ENCODE measurements at regions not wholly inside any gene's neighbourhood (a gene's known extent, or its start where the extent isn't known, plus 50 kb on each side); places are given as distances from the start of the nearest gene placed in this dataset.

DNA sequence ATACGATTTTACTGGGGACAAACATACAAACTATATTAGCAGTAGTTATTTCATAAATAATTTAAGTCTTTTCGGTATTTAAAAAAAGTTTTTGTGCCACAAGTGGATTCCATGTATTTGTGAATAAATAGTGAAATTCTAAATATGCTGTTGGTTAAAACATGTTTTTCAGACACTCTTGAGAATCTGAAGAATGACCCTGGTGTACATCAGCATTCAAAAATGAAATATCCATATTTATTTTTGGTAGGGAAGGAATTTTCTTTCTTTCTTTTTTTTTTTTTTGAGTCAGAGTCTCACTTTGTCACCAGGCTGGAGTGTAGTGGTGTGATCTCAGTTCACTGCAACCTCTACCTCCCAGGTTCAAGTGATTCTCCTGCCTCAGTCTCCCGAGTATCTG is 136.1 kb upstream of the CDK6 start:
- Histone ChIP-seq H3K9ac (ENCODE audit: insufficient read depth in 1 of 2, low read length in 2 of 2) (no peak overlapping the region), H3K27me3 (ENCODE audit: control insufficient read depth in 3 of 3, insufficient read depth in 3 of 3, low read length in 2 of 3) (no peaks in the 10 kb centered on the region), H3K36me3 (ENCODE audit: control insufficient read depth in 4 of 4, insufficient read depth in 4 of 4, low read length in 4 of 4) (no peaks in the 10 kb centered on the region), H3K27ac (ENCODE audit: low read depth in 1 of 2, low read length in 1 of 2) (no peak overlapping the region), H3K4me1 (ENCODE audit: control insufficient read depth in 5 of 5, insufficient read depth in 5 of 5, low read length in 5 of 5) (no peaks in the 10 kb centered on the region), H3K9me3 (ENCODE audit: control insufficient read depth in 4 of 4, insufficient read depth in 3 of 4, low read length in 3 of 4) (peaks cover 0 to 10% (median 2%) of the 10 kb centered on the region in 4 donors), H3K4me3 (no peak overlapping the region)
- TF ChIP-seq CTCF (IDR thresholded peaks at IDR 0.05; ENCODE audit: control extremely low read depth, extremely low read depth) = no peak
- DNase-seq = no peak
- no peak for ATAC-seq (ENCODE audit: insufficient read depth, low FRiP score)
- 91 to 96% methylated on average over 3 of the region's 3 CpGs for whole genome bisulfite sequencing, 2 donors

- ATAC-seq (ENCODE audit: insufficient read depth, low FRiP score) (no peak), DNase-seq (no peak)
- 84 to 86% methylated on average over 3 of the region's 3 CpGs for WGBS, 2 donors
- Histone ChIP-seq H3K27me3 (ENCODE audit: control insufficient read depth in 3 of 3, insufficient read depth in 3 of 3, low read length in 2 of 3) (no peaks in the 10 kb centered on the region), H3K9me3 (ENCODE audit: control insufficient read depth in 4 of 4, insufficient read depth in 3 of 4, low read length in 3 of 4) (no peaks in the 10 kb centered on the region), H3K27ac (ENCODE audit: low read depth in 1 of 2, low read length in 1 of 2) (no peak overlapping the region), H3K4me3 (no peak overlapping the region), H3K9ac (ENCODE audit: insufficient read depth in 1 of 2, low read length in 2 of 2) (no peak overlapping the region), H3K4me1 (ENCODE audit: control insufficient read depth in 5 of 5, insufficient read depth in 5 of 5, low read length in 5 of 5) (peaks cover 0 to 1% (median 0%) of the 10 kb centered on the region in 5 donors), H3K36me3 (ENCODE audit: control insufficient read depth in 4 of 4, insufficient read depth in 4 of 4, low read length in 4 of 4) (no peaks in the 10 kb centered on the region)
- TF ChIP-seq CTCF (IDR thresholded peaks at IDR 0.05; ENCODE audit: control extremely low read depth, extremely low read depth) = no peak
Measured at GRCh38 chr7:92969061-92969460, 132.7 kb upstream of the CDK6 start.

- no peak overlapping the region for H3K27ac ChIP-seq (ENCODE audit: low read depth in 1 of 2, low read length in 1 of 2)
- H3K4me3 ChIP-seq = no peak overlapping the region
- DNase-seq (no peak), ATAC-seq (ENCODE audit: insufficient read depth, low FRiP score) (no peak)
- no peaks in the 10 kb centered on the region for H3K9me3 ChIP-seq (ENCODE audit: control insufficient read depth in 4 of 4, insufficient read depth in 3 of 4, low read length in 3 of 4)
- no peaks in the 10 kb centered on the region for H3K27me3 ChIP-seq (ENCODE audit: control insufficient read depth in 3 of 3, insufficient read depth in 3 of 3, low read length in 2 of 3)
- WGBS, 2 donors = 93 to 95% methylated on average over 1 of the region's 1 CpG
- TF ChIP-seq CTCF (IDR thresholded peaks at IDR 0.05; ENCODE audit: control extremely low read depth, extremely low read depth) = no peak
- H3K36me3 ChIP-seq (ENCODE audit: control insufficient read depth in 4 of 4, insufficient read depth in 4 of 4, low read length in 4 of 4) = no peaks in the 10 kb centered on the region
- H3K4me1 ChIP-seq (ENCODE audit: control insufficient read depth in 5 of 5, insufficient read depth in 5 of 5, low read length in 5 of 5) = peaks cover 0 to 1% (median 0%) of the 10 kb centered on the region in 5 donors
- H3K9ac ChIP-seq (ENCODE audit: insufficient read depth in 1 of 2, low read length in 2 of 2) = no peak overlapping the region
Measured at GRCh38 chr7:92968502-92968901, 132.1 kb upstream of the CDK6 start.

DNA sequence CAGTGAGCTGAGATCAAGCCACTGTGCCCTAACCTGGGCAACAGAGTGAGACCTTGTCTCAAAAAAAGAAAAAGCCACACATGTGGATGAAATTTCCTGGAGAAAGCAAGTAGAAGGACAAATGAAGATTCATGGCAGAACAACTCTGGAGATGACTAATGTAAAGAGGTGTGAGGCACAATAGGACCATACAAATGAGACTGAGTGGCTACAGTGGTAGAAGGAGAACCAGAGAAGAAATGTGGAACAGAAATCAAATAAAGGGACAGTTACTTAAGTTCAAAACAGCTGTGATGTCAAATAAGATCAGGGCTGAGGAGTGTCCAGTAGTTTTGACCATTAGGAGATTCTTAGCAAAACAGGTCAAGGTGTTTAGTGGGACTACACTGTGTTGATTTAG is 130.9 kb upstream of the CDK6 start:
- no peak overlapping the region for H3K9ac ChIP-seq (ENCODE audit: insufficient read depth in 1 of 2, low read length in 2 of 2)
- H3K27ac ChIP-seq (ENCODE audit: low read depth in 1 of 2, low read length in 1 of 2) = no peak overlapping the region
- H3K9me3 ChIP-seq (ENCODE audit: control insufficient read depth in 4 of 4, insufficient read depth in 3 of 4, low read length in 3 of 4) = no peaks in the 10 kb centered on the region
- H3K36me3 ChIP-seq (ENCODE audit: control insufficient read depth in 4 of 4, insufficient read depth in 4 of 4, low read length in 4 of 4) = no peaks in the 10 kb centered on the region
- no peak overlapping the region for H3K4me3 ChIP-seq
- ATAC-seq (ENCODE audit: insufficient read depth, low FRiP score) (no peak), DNase-seq (no peak)
- H3K27me3 ChIP-seq (ENCODE audit: control insufficient read depth in 3 of 3, insufficient read depth in 3 of 3, low read length in 2 of 3) = no peaks in the 10 kb centered on the region
- no peak for TF ChIP-seq CTCF (IDR thresholded peaks at IDR 0.05; ENCODE audit: control extremely low read depth, extremely low read depth)
- peaks cover 0 to 1% (median 0%) of the 10 kb centered on the region in 5 donors for H3K4me1 ChIP-seq (ENCODE audit: control insufficient read depth in 5 of 5, insufficient read depth in 5 of 5, low read length in 5 of 5)
